ENCODE measurements at regions not wholly inside any gene's neighbourhood (a gene's known extent, or its start where the extent isn't known, plus 50 kb on each side); places are given as distances from the start of the nearest gene placed in this dataset.

DNA sequence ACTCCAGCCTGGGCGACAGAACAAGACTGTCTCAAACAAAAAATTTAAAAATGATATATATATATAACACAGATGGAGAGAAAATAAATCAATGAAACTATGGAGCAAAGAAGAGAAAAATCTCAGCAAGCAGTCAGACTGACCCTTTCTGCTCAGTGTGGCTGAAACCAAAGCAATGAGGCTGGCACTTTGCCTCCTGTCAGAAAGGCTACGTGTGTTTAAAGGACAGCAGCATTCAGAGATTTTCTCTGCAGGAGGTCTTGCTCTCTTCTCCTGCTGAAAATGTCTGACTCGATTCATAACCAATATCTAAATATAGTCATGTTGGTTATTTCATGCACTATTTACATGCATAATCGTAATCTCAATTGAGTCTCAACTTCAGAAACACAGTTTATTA lies 527.0 kb upstream of the JARID2 start:
- Mint-ChIP-seq H3K9me3 (peaks cover 6% of the 10 kb centered on the region), H3K4me1 (peaks cover 28% of the 10 kb centered on the region), H3K4me3 (no peak overlapping the region), H3K27ac (no peak overlapping the region), H3K27me3 (ENCODE audit: low read depth) (peaks cover 5% of the 10 kb centered on the region; the same call in 1 of the 2 replicates), H3K36me3 (no peaks in the 10 kb centered on the region)
- ATAC-seq (no peak), DNase-seq (ENCODE audit: low spot score) (no peak)
- ChIA-PET CTCF (no interaction called here), POLR2A (interaction anchor here (1.0 kb wide), 1 partner anchor 20 kb away, joined by 4 read pairs; no protein-coding TSS in a partner anchor)
- no peak for TF ChIP-seq CBFB (CRISPR knock-in tag; IDR thresholded peaks at IDR 0.05; ENCODE audit: low read depth)
- no peak for TF ChIP-seq ZBTB21 (CRISPR knock-in tag; IDR thresholded peaks at IDR 0.05; ENCODE audit: borderline replicate concordance)
- no peak for TF ChIP-seq CREM (CRISPR knock-in tag; IDR thresholded peaks at IDR 0.05)
- no peak for TF ChIP-seq OVOL2 (CRISPR knock-in tag; IDR thresholded peaks at IDR 0.05; ENCODE audit: borderline replicate concordance)
- no peak for TF ChIP-seq EMX1 (CRISPR knock-in tag; IDR thresholded peaks at IDR 0.05)
- TF ChIP-seq MAX (CRISPR knock-in tag; IDR thresholded peaks at IDR 0.05): no peak

DNA sequence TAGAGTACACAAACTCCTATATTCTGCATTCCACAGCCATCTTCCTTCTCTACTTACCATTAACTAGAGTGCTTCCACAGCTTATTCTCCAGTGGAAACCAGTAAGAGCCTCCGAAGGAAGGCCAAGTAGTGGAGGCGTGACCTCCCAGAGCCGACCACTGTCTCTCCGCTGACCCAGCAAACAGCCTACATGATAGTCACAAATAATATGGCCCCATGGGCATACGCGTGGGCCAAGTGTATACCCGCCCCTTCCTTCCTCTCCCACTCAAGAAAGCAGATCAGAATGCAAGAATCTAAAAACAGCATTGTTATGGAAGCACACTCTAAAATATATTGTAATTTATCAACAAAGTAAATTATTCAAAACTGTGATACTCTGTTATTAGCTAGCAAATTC lies 526.6 kb upstream of the JARID2 start:
- ChIA-PET POLR2A (no interaction called here), CTCF (no interaction called here)
- Mint-ChIP-seq H3K27ac (no peak overlapping the region), H3K27me3 (ENCODE audit: low read depth) (peaks cover 5% of the 10 kb centered on the region; the same call in 1 of the 2 replicates), H3K9me3 (peaks cover 9% of the 10 kb centered on the region), H3K4me1 (peaks cover 28% of the 10 kb centered on the region), H3K4me3 (no peak overlapping the region), H3K36me3 (no peaks in the 10 kb centered on the region)
- TF ChIP-seq RELA (CRISPR knock-in tag; IDR thresholded peaks at IDR 0.05; ENCODE audit: borderline replicate concordance) (no peak), PREB (CRISPR knock-in tag; IDR thresholded peaks at IDR 0.05; ENCODE audit: borderline replicate concordance) (no peak), CREB1 (CRISPR knock-in tag; IDR thresholded peaks at IDR 0.05) (no peak), USF1 (CRISPR knock-in tag; IDR thresholded peaks at IDR 0.05) (no peak), IRF2 (CRISPR knock-in tag; IDR thresholded peaks at IDR 0.05; ENCODE audit: borderline replicate concordance, low read depth) (no peak), MXD4 (CRISPR knock-in tag; IDR thresholded peaks at IDR 0.05; ENCODE audit: borderline replicate concordance) (no peak), NR3C1 (CRISPR knock-in tag; conservative IDR thresholded peaks at IDR 0.05; ENCODE audit: low read depth) (no peak)
- TF ChIP-seq, protein P1, sequence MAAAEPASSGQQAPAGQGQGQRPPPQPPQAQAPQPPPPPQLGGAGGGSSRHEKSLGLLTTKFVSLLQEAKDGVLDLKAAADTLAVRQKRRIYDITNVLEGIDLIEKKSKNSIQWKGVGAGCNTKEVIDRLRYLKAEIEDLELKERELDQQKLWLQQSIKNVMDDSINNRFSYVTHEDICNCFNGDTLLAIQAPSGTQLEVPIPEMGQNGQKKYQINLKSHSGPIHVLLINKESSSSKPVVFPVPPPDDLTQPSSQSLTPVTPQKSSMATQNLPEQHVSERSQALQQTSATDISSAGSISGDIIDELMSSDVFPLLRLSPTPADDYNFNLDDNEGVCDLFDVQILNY (CRISPR knock-in tag; IDR thresholded peaks at IDR 0.05): no peak
- TF ChIP-seq, protein P2, sequence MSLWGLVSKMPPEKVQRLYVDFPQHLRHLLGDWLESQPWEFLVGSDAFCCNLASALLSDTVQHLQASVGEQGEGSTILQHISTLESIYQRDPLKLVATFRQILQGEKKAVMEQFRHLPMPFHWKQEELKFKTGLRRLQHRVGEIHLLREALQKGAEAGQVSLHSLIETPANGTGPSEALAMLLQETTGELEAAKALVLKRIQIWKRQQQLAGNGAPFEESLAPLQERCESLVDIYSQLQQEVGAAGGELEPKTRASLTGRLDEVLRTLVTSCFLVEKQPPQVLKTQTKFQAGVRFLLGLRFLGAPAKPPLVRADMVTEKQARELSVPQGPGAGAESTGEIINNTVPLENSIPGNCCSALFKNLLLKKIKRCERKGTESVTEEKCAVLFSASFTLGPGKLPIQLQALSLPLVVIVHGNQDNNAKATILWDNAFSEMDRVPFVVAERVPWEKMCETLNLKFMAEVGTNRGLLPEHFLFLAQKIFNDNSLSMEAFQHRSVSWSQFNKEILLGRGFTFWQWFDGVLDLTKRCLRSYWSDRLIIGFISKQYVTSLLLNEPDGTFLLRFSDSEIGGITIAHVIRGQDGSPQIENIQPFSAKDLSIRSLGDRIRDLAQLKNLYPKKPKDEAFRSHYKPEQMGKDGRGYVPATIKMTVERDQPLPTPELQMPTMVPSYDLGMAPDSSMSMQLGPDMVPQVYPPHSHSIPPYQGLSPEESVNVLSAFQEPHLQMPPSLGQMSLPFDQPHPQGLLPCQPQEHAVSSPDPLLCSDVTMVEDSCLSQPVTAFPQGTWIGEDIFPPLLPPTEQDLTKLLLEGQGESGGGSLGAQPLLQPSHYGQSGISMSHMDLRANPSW (CRISPR knock-in tag; conservative IDR thresholded peaks at IDR 0.05; ENCODE audit: low read depth): no peak
- ATAC-seq (no peak), DNase-seq (ENCODE audit: low spot score) (no peak)

GRCh38 chr6:14720411-14721102 lies 525.3 kb upstream of the JARID2 start:
- POLR2A ChIA-PET: no interaction called here
- DNase-seq (ENCODE audit: low spot score): no peak
- peaks cover 5% of the 10 kb centered on the region; the same call in 1 of the 2 replicates for H3K27me3 Mint-ChIP-seq (ENCODE audit: low read depth)
- CTCF ChIA-PET: no interaction called here
- ATAC-seq: no peak
- no peak overlapping the region for H3K27ac Mint-ChIP-seq
- no peak overlapping the region for H3K4me3 Mint-ChIP-seq
- H3K9me3 Mint-ChIP-seq: peaks cover 9% of the 10 kb centered on the region
- H3K4me1 Mint-ChIP-seq: peaks cover 19% of the 10 kb centered on the region
- H3K36me3 Mint-ChIP-seq: no peaks in the 10 kb centered on the region
- TF ChIP-seq, protein P3, sequence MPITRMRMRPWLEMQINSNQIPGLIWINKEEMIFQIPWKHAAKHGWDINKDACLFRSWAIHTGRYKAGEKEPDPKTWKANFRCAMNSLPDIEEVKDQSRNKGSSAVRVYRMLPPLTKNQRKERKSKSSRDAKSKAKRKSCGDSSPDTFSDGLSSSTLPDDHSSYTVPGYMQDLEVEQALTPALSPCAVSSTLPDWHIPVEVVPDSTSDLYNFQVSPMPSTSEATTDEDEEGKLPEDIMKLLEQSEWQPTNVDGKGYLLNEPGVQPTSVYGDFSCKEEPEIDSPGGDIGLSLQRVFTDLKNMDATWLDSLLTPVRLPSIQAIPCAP (CRISPR knock-in tag; IDR thresholded peaks at IDR 0.05): no peak
- TF ChIP-seq ZSCAN18 (CRISPR knock-in tag; IDR thresholded peaks at IDR 0.05): no peak
- TF ChIP-seq, protein P4, sequence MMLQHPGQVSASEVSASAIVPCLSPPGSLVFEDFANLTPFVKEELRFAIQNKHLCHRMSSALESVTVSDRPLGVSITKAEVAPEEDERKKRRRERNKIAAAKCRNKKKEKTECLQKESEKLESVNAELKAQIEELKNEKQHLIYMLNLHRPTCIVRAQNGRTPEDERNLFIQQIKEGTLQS (CRISPR knock-in tag; conservative IDR thresholded peaks at IDR 0.05): no peak
- TF ChIP-seq ZNF121 (CRISPR knock-in tag; IDR thresholded peaks at IDR 0.05): no peak
- no peak for TF ChIP-seq RELA (CRISPR knock-in tag; IDR thresholded peaks at IDR 0.05; ENCODE audit: borderline replicate concordance)
- TF ChIP-seq, protein P5, sequence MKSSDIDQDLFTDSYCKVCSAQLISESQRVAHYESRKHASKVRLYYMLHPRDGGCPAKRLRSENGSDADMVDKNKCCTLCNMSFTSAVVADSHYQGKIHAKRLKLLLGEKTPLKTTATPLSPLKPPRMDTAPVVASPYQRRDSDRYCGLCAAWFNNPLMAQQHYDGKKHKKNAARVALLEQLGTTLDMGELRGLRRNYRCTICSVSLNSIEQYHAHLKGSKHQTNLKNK (CRISPR knock-in tag; IDR thresholded peaks at IDR 0.05): no peak
- no peak for TF ChIP-seq OVOL2 (CRISPR knock-in tag; IDR thresholded peaks at IDR 0.05; ENCODE audit: borderline replicate concordance)
- no peak for TF ChIP-seq TEAD1 (CRISPR knock-in tag; IDR thresholded peaks at IDR 0.05)
